ENCODE measurements at regions not wholly inside any gene's neighbourhood (a gene's known extent, or its start where the extent isn't known, plus 50 kb on each side); places are given as distances from the start of the nearest gene placed in this dataset.

- TF ChIP-seq BCL3 (IDR thresholded peaks at IDR 0.05) (no peak), ZSCAN20 (CRISPR knock-in tag; IDR thresholded peaks at IDR 0.05) (no peak), ATOH8 (CRISPR knock-in tag; IDR thresholded peaks at IDR 0.05; ENCODE audit: low read depth) (no peak), NR3C1 (IDR thresholded peaks at IDR 0.05) (no peak)
These were observed 463.5 kb downstream of the RASEF start (continued) for GRCh38 chr9:82599336-82599949.

GRCh38 chr9:82600536-82601292 lies 462.2 kb downstream of the RASEF start:
- ChIA-PET CTCF (no interaction called here), POLR2A (no interaction called here)
- no peak overlapping the region for H3K4me3 ChIP-seq
- WGBS (ENCODE audit: missing lambda C conversion rate), result 37% methylated on average over 10 of the region's 10 CpGs
- no peak overlapping the region for H3K27ac ChIP-seq
- FAIRE-seq, result no peak
- no peak for TF ChIP-seq RAD21 (conservative IDR thresholded peaks at IDR 0.05 in 1 of 2, IDR thresholded peaks at IDR 0.05 in 1 of 2)
- no peak for TF ChIP-seq CHD2 (IDR thresholded peaks at IDR 0.05; ENCODE audit: low read length, partially characterized antibody)
- TF ChIP-seq, protein P1, sequence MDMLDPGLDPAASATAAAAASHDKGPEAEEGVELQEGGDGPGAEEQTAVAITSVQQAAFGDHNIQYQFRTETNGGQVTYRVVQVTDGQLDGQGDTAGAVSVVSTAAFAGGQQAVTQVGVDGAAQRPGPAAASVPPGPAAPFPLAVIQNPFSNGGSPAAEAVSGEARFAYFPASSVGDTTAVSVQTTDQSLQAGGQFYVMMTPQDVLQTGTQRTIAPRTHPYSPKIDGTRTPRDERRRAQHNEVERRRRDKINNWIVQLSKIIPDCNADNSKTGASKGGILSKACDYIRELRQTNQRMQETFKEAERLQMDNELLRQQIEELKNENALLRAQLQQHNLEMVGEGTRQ (IDR thresholded peaks at IDR 0.05), result no peak
- no peak for TF ChIP-seq MAFK (IDR thresholded peaks at IDR 0.05; ENCODE audit: partially characterized antibody)
- no peak for TF ChIP-seq ZNF302 (CRISPR knock-in tag; IDR thresholded peaks at IDR 0.05)
- no peak for TF ChIP-seq E2F6 (IDR thresholded peaks at IDR 0.05; ENCODE audit: borderline replicate concordance, low read depth)
- no peak for TF ChIP-seq ATOH8 (CRISPR knock-in tag; IDR thresholded peaks at IDR 0.05; ENCODE audit: low read depth)
- no peak for TF ChIP-seq NR3C1 (IDR thresholded peaks at IDR 0.05)
- no peak for TF ChIP-seq ELK1 (IDR thresholded peaks at IDR 0.05; ENCODE audit: low read depth, low read length)
- no peak for TF ChIP-seq CTCF (IDR thresholded peaks at IDR 0.05)
- no peak for TF ChIP-seq CHD4 (IDR thresholded peaks at IDR 0.05; ENCODE audit: borderline replicate concordance)
- TF ChIP-seq JUNB (IDR thresholded peaks at IDR 0.05), result no peak
- TF ChIP-seq KDM5A (IDR thresholded peaks at IDR 0.05), result no peak
- TF ChIP-seq GATA3 (IDR thresholded peaks at IDR 0.05; ENCODE audit: borderline replicate concordance), result no peak
- no peak for TF ChIP-seq RARB (CRISPR knock-in tag; IDR thresholded peaks at IDR 0.05)
- TF ChIP-seq, protein P2, sequence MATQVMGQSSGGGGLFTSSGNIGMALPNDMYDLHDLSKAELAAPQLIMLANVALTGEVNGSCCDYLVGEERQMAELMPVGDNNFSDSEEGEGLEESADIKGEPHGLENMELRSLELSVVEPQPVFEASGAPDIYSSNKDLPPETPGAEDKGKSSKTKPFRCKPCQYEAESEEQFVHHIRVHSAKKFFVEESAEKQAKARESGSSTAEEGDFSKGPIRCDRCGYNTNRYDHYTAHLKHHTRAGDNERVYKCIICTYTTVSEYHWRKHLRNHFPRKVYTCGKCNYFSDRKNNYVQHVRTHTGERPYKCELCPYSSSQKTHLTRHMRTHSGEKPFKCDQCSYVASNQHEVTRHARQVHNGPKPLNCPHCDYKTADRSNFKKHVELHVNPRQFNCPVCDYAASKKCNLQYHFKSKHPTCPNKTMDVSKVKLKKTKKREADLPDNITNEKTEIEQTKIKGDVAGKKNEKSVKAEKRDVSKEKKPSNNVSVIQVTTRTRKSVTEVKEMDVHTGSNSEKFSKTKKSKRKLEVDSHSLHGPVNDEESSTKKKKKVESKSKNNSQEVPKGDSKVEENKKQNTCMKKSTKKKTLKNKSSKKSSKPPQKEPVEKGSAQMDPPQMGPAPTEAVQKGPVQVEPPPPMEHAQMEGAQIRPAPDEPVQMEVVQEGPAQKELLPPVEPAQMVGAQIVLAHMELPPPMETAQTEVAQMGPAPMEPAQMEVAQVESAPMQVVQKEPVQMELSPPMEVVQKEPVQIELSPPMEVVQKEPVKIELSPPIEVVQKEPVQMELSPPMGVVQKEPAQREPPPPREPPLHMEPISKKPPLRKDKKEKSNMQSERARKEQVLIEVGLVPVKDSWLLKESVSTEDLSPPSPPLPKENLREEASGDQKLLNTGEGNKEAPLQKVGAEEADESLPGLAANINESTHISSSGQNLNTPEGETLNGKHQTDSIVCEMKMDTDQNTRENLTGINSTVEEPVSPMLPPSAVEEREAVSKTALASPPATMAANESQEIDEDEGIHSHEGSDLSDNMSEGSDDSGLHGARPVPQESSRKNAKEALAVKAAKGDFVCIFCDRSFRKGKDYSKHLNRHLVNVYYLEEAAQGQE (IDR thresholded peaks at IDR 0.05), result no peak
- TF ChIP-seq BHLHE40 (IDR thresholded peaks at IDR 0.05; ENCODE audit: low read depth, low read length), result no peak
- no peak for TF ChIP-seq SREBF2 (IDR thresholded peaks at IDR 0.05)
- TF ChIP-seq, protein P3, sequence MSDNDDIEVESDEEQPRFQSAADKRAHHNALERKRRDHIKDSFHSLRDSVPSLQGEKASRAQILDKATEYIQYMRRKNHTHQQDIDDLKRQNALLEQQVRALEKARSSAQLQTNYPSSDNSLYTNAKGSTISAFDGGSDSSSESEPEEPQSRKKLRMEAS (IDR thresholded peaks at IDR 0.05), result no peak
- TF ChIP-seq KDM1A (IDR thresholded peaks at IDR 0.05; ENCODE audit: low read depth), result no peak
- H3K4me1 ChIP-seq, result 0 out of 3 replicates have a peak, but pooled peaks cover 5% of the 10 kb centered on the region
- H3K9me3 ChIP-seq, result no peaks in the 10 kb centered on the region
- H3K4me2 ChIP-seq, result no peak overlapping the region
- no peak for DNase-seq (ENCODE audit: low read depth in 1 of 2, low spot score in 1 of 2)
- no peak for ATAC-seq

All from A549 (cell line).